Activated CD4-positive, alpha-beta T cell treated with anti-CD3 and anti-CD28 coated beads, Interleukin-2, amount 10 ng/mL, durations not matched to agents 24 days and 14 days (primary cell): ENCODE measurements at regions not wholly inside any gene's neighbourhood (a gene's known extent, or its start where the extent isn't known, plus 50 kb on each side); places are given as distances from the start of the nearest gene placed in this dataset.
"Not testable (repeated sequence)": the region's sequence is repeated elsewhere in the genome, so short reads cannot be mapped to it uniquely, and the experiment has no call there.

ENCODE experiments used
- DNase-seq: peaks from one replicate; pipeline ENCODE4 v3.0.0; 2022
- H3K27ac Mint-ChIP-seq: one replicate; pipeline ENCODE4 v1.8.0; 2022; ENCODE audit warnings: mild to moderate bottlenecking, mixed read lengths
- H3K27me3 Mint-ChIP-seq: one replicate; pipeline ENCODE4 v1.8.0; 2022; ENCODE audit warnings: mixed read lengths
- H3K36me3 Mint-ChIP-seq: one replicate; pipeline ENCODE4 v1.8.0; 2022; ENCODE audit warnings: low read depth, mild to moderate bottlenecking, mixed read lengths
- H3K4me1 Mint-ChIP-seq: one replicate; pipeline ENCODE4 v1.8.0; 2021; ENCODE audit warnings: mixed read lengths
- H3K4me3 Mint-ChIP-seq: one replicate; pipeline ENCODE4 v1.8.0; 2022; ENCODE audit warnings: mild to moderate bottlenecking, moderate library complexity, mixed read lengths
- H3K9me3 Mint-ChIP-seq: one replicate; pipeline ENCODE4 v1.8.0; 2021; ENCODE audit warnings: mixed read lengths
- intact Hi-C: fragments of 100-400 bp; cut with micrococcal nuclease; formaldehyde crosslinking; loops from one replicate; pipeline ENCODE4 v1.15.1; 2023

DNA sequence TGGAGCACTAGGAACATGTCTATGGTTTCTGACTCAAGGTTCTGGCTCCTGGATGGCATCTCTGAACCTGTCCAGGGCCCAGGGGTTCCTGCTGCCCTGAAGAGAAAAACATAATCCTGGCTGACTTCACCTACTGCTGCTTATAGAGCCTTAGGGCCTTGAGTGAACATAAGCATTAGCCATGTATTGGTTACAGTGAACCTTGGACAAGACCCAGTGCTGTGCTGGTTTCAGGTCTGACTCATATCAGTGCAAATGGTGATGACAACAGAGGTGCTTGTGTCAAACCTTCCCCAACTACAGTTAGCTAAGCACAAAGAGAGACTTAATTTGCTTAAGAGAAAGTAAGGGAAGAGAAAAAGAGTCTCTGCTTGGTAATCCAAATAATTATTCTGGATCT is 1047.2 kb downstream of the GLUD2 start:
- DNase-seq = no peak
- intact Hi-C loops = no loop called here
- Mint-ChIP-seq H3K4me3 (no peak overlapping the region), H3K27me3 (no peaks in the 10 kb centered on the region), H3K4me1 (no peaks in the 10 kb centered on the region), H3K27ac (no peak overlapping the region), H3K36me3 (no peaks in the 10 kb centered on the region), H3K9me3 (no peaks in the 10 kb centered on the region)

DNA sequence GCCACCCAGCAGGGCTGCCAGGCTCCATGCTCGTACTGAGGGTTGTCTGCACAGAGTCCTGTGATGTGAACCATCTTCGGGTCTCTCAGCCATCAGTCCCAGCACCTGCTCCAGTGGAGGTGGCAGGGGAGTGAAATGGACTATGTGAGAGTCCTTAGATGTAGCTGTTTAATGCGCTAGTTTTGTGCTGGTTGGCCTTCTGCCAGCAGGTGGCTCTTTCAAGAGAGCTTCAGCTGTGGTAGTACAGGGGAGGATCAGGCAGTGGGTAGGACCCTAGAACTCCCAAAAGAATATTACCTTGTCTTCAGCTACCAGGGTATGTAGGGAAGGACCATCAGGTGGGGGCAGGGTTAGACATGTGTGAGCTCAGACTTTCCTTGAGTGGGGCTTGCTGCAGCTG is 1066.0 kb downstream of the GLUD2 start:
- Mint-ChIP-seq H3K27ac (no peak overlapping the region), H3K4me1 (no peaks in the 10 kb centered on the region), H3K36me3 (no peaks in the 10 kb centered on the region), H3K27me3 (no peaks in the 10 kb centered on the region), H3K9me3 (no peaks in the 10 kb centered on the region), H3K4me3 (no peak overlapping the region)
- intact Hi-C loops = no loop called here
- no peak for DNase-seq

DNA sequence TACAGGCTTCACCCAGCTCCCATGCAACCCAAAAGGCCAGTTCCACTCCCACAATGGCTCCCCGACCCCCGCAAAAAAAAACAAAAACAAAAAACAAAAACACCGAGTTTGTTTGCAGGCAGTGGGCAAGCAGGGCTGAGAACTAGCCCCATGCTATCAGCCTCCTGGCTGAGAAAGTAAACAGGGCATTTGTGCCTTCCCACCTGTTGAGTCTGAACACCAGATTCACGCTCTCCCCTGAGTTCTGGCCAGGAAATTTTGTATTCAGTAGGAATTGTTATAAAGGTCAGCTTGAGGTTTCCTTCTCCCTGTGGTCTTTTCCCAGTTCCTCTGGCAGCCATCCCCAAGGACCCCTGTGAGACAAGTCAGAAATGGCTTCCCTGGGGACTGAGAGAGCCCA is 1066.5 kb downstream of the GLUD2 start:
- Mint-ChIP-seq H3K36me3 (no peaks in the 10 kb centered on the region), H3K9me3 (no peaks in the 10 kb centered on the region)
- intact Hi-C loops = no loop called here

DNA sequence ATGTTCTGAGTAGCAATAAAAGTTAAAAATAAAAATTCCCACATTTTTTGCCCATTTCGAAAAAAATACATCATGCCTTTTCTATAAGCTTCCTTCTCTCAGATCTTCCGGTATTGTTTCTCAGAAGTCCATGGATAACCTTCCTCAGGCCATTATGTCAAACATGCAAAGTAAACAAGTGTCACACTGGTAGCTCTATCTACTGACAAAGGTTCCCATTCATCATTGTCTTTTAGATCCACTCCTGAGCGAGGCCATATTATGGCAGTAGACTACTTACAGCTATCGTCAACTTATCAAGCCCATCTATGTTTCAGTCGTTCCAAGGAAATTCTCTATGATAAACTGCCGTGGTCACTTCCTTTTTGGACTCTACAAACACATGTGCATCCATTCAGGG is 1068.2 kb downstream of the GLUD2 start:
- Mint-ChIP-seq H3K27ac (no peak overlapping the region), H3K4me3 (no peak overlapping the region), H3K9me3 (no peaks in the 10 kb centered on the region), H3K36me3 (no peaks in the 10 kb centered on the region), H3K27me3 (no peaks in the 10 kb centered on the region), H3K4me1 (no peaks in the 10 kb centered on the region)
- DNase-seq = no peak
- intact Hi-C loops = no loop called here

More for the DNA sequence above, 1066.5 kb downstream of the GLUD2 start:
- H3K27me3 Mint-ChIP-seq = no peaks in the 10 kb centered on the region
- H3K4me3 Mint-ChIP-seq = no peak overlapping the region
- DNase-seq = no peak
- H3K4me1 Mint-ChIP-seq = no peaks in the 10 kb centered on the region
- no peak overlapping the region for H3K27ac Mint-ChIP-seq

DNA sequence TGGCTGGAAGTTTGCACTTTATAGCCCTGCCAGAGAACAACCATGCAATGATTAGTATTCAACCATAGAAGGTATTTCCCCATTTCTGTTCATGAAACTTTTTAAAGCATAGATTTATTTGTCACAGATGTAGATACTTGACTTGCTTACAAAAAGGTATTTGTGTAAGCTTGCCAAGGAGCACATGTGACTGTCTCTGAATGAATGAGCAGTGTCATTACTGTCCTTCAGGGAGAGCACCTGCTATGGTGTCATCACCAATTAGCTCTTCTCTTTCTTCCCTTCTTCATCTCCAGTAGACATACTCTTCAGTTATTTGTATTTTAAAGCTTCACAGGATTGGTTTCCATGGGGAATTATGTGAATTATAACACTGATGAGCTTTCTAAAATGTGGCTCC is 1064.7 kb upstream of the GRIA3 start:
- Mint-ChIP-seq H3K36me3 (no peaks in the 10 kb centered on the region), H3K27ac (no peak overlapping the region), H3K4me1 (no peaks in the 10 kb centered on the region), H3K4me3 (no peak overlapping the region), H3K27me3 (no peaks in the 10 kb centered on the region), H3K9me3 (no peaks in the 10 kb centered on the region)
- DNase-seq = no peak
- intact Hi-C loops = no loop called here

DNA sequence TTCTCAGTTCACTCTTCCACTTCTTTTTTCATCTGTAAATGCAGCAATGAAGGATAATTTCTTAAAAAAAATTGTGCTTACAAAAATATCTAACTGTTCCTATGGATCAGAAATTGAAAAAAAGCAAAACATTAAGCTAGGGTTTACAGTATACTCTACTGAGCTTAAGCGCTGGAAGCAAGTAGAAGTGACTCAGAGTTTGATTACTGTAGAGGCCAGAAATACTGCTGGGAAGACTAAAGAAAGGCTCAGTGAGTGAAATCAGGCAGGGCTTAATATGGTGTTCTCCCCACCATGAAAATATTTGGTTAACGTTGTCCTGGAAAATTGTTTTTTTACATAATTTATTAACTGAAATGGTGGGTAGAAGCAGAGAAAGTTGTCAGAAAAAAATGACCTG is 1061.8 kb upstream of the GRIA3 start:
- intact Hi-C loops = no loop called here
- H3K9me3 Mint-ChIP-seq = no peaks in the 10 kb centered on the region
- H3K4me1 Mint-ChIP-seq = no peaks in the 10 kb centered on the region
- no peak overlapping the region for H3K4me3 Mint-ChIP-seq
- H3K27me3 Mint-ChIP-seq = no peaks in the 10 kb centered on the region
- no peak overlapping the region for H3K27ac Mint-ChIP-seq
- no peaks in the 10 kb centered on the region for H3K36me3 Mint-ChIP-seq
- DNase-seq = no peak

DNA sequence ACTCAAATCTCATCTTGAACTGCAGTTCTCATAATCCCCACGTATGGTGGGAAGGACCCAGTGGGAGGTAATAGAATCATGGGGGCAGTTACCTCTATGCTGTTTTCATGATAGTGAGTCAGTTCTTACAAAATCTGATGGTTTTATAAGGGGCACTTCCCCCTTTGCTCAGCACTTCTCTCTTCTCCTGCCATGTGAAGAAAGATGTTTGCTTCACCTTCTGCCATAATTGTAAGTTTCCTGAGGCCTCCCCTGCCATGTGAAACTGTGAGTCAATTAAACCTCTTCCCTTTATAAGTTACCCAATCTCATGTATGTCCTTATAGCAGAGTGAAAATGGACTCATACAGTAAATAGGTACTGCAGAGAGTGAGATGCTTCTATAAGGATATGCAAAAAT is 1050.6 kb upstream of the GRIA3 start:
- Mint-ChIP-seq H3K27me3 (no peaks in the 10 kb centered on the region), H3K36me3 (no peaks in the 10 kb centered on the region), H3K9me3 (no peaks in the 10 kb centered on the region), H3K4me3 (no peak overlapping the region), H3K27ac (no peak overlapping the region), H3K4me1 (no peaks in the 10 kb centered on the region)
- no peak for DNase-seq
- intact Hi-C loops = no loop called here

DNA sequence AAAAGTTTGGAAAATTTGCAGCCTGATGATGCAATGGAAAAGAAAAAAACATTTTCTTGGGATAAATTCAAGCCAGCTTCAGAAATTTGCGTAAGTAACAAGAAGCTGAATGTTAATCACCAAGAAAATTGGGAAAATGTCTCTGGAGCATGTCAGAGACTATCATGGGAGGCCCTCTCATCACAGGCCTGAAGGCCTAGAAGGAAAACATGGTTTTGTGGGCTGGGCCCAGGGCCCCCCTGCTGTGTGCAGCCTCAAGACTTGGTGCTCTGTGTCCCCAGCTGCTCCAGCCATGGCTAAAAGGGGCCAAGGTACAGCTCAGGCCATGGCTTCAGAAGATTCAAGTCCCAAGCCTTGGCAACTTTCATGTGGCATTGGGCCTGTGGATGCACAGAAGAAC is 1049.8 kb upstream of the GRIA3 start:
- intact Hi-C loops = no loop called here
- Mint-ChIP-seq H3K27ac (no peak overlapping the region), H3K4me3 (no peak overlapping the region), H3K4me1 (no peaks in the 10 kb centered on the region), H3K9me3 (no peaks in the 10 kb centered on the region), H3K27me3 (no peaks in the 10 kb centered on the region), H3K36me3 (no peaks in the 10 kb centered on the region)
- DNase-seq = no peak

DNA sequence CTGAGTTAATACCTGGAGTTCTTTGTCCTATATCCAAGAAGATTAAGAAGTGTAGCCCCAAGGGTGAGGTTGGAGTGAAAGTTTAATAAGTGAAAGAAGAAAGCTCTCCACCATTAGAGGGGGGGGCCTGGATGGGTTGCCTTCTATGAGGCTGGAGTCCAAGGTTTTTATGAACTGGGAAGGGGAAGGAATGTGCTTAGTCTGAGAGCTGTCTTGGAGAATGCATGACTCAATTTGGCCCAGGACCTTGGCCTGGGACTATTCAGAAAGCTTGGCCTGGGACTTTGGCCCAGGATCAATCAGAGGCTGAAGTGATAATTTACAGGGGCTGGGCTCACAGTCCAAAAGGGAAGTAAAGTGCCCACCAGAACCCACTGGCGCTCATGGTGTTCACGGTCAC is 1049.0 kb upstream of the GRIA3 start:
- H3K4me1 Mint-ChIP-seq = no peaks in the 10 kb centered on the region
- no peaks in the 10 kb centered on the region for H3K9me3 Mint-ChIP-seq
- H3K27ac Mint-ChIP-seq = no peak overlapping the region
- intact Hi-C loops = no loop called here
- no peak overlapping the region for H3K4me3 Mint-ChIP-seq
- H3K27me3 Mint-ChIP-seq = no peaks in the 10 kb centered on the region
- no peak for DNase-seq
- no peaks in the 10 kb centered on the region for H3K36me3 Mint-ChIP-seq

DNA sequence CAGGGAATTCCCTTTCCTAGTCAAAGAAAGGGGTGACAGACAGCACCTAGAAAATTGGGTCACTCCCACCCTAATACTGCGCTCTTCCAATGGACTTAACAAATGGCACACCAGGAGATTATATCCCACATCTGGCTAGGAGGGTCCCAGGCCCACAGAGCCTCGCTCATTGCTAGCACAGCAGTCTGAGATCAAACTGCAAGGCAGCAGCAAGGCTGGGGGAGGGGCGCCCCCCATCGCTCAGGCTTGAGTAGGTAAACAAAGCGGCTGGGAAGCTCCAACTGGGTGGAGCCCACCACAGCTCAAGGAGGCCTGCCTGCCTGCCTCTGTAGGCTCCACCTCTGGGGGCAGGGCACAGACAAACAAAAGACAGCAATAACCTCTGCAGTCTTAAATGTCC is 1043.9 kb upstream of the GRIA3 start:
- H3K27ac Mint-ChIP-seq, H3K4me1 Mint-ChIP-seq, intact Hi-C loops, H3K4me3 Mint-ChIP-seq, H3K27me3 Mint-ChIP-seq, H3K9me3 Mint-ChIP-seq, H3K36me3 Mint-ChIP-seq, DNase-seq: not testable (repeated sequence)

DNA sequence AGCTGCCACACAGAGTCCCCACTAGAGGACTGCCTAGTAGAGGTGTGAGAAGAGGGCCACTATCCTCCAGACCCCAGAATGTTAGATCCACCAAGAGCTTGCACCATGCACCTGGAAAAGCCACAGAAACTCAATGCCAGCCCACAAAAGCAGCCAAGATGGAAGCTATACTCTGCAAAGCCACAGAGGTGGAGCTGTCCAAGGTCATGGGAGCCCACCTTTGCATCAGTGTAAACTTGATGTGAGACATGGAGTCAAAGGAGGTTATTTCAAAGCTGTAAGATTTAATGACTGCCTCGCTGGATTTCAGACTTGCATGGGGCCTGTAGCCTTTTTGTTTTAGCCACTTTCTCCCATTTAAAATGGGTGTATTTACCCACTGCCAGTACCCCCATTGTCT is 1030.1 kb upstream of the GRIA3 start:
- intact Hi-C loops = no loop called here
- Mint-ChIP-seq H3K4me1 (no peaks in the 10 kb centered on the region), H3K27ac (no peak overlapping the region), H3K9me3 (no peaks in the 10 kb centered on the region), H3K4me3 (no peak overlapping the region), H3K36me3 (no peaks in the 10 kb centered on the region), H3K27me3 (no peaks in the 10 kb centered on the region)
- DNase-seq = no peak

DNA sequence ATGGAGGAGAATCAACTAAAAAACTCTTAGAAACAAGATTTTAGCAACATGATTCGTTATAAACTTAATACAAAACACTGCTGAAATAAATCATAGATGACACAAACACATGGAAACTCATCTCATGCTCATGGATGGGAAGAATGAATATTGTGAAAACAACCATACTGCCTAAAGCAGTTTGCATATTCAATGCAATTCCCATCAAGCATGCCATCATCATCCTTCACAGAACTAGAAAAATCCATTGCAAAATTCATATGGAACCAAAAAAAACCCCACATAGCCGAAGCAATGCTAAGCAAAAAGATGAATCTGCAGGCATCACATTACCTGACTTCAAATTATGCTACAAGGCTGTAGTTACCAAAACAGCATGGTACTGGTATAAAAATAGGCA is 1015.8 kb upstream of the GRIA3 start:
- Mint-ChIP-seq H3K27me3 (no peaks in the 10 kb centered on the region), H3K27ac (no peak overlapping the region), H3K9me3 (no peaks in the 10 kb centered on the region), H3K4me3 (no peak overlapping the region), H3K4me1 (no peaks in the 10 kb centered on the region), H3K36me3 (no peaks in the 10 kb centered on the region)
- intact Hi-C loops = no loop called here
- DNase-seq = no peak

DNA sequence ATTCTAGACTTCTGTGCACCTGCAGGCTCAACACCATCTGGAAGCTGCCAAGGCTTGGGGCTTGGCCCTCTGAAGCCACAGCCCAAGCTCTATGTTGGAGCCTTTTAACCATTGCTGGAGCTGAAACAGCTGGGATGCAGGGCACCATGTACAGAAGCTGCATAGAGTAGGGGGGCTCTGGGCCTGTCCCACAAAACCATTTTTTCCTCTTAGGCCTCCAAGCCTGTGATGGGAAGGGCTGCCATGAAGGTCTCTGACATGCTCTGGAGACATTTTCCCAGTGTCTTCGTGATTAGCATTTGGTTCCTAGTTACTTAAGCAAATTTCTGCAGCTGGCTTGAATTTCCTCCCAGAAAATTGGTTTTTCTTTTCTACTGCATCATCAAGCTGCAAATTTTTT is 999.3 kb upstream of the GRIA3 start:
- Mint-ChIP-seq H3K9me3 (peaks cover 3% of the 10 kb centered on the region), H3K27me3 (no peaks in the 10 kb centered on the region)
- intact Hi-C loops = no loop called here

DNA sequence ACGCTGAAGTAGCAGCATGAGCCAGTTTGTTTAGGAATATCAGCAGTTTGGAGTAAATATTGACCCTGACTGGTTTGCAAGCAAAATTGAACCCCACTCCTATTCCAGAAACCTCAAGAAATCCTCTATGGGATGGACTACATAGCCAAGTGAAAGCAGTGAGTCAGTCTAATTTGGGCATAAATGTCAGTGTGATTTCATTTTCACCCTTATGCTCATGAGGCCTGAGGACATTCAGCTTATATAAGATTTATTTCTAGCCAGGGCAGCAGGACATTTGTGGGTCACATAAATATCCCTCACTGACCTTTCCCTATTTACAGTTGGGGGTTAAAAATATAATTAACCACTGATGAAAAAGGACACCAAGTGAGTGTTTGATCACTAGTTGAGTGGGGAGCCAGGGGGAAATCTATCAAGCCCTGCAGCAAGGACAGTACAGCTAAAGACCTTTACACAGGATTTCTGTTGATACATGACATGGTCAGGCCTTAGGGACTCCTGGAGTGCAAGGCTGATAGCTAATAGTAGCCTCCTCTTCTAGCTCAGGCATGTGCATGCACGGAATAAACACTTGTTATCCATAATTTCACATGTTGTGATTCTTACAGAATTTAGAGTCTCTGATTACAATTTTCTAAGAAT is 996.9 kb upstream of the GRIA3 start:
- Mint-ChIP-seq H3K4me3 (no peak overlapping the region), H3K4me1 (no peaks in the 10 kb centered on the region), H3K9me3 (peaks cover 3% of the 10 kb centered on the region), H3K27ac (no peak overlapping the region), H3K36me3 (no peaks in the 10 kb centered on the region), H3K27me3 (no peaks in the 10 kb centered on the region)
- no peak for DNase-seq
- intact Hi-C loops = no loop called here

More for the DNA sequence above, 999.3 kb upstream of the GRIA3 start:
- no peaks in the 10 kb centered on the region for H3K4me1 Mint-ChIP-seq
- no peak overlapping the region for H3K4me3 Mint-ChIP-seq
- H3K36me3 Mint-ChIP-seq = no peaks in the 10 kb centered on the region
- no peak for DNase-seq
- H3K27ac Mint-ChIP-seq = no peak overlapping the region

DNA sequence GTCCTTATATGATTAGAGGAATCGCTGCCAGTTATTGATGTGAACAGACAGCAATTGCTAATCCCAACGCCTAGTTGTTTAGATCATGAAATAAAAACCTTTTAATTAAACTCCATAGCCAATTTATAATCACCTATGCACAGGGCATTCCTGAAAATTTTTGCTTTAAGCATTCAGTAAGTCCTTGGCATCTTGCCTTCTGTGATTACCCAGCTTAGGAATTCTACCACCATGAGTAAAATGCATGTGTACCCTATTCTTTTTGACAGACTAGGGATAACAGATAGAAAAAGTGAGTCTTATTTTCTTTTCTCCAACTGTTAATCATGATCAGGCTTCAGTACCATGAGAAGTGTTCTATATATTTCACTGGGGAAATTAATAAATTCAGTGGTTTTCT is 995.3 kb upstream of the GRIA3 start:
- no peaks in the 10 kb centered on the region for H3K4me1 Mint-ChIP-seq
- no peak for DNase-seq
- no peaks in the 10 kb centered on the region for H3K36me3 Mint-ChIP-seq
- H3K9me3 Mint-ChIP-seq = no peaks in the 10 kb centered on the region
- H3K27me3 Mint-ChIP-seq = no peaks in the 10 kb centered on the region
- H3K4me3 Mint-ChIP-seq = no peak overlapping the region
- H3K27ac Mint-ChIP-seq = no peak overlapping the region
- intact Hi-C loops = no loop called here
